Osteoblast (primary cell): ENCODE measurements at regions not wholly inside any gene's neighbourhood (a gene's known extent, or its start where the extent isn't known, plus 50 kb on each side); places are given as distances from the start of the nearest gene placed in this dataset.
A peak's percentile ranks its signal among the peaks of the same experiment; 100 is the strongest.

Experiments
- DNase-seq: peaks from one replicate; pipeline ENCODE4 v3.0.0; 2011; ENCODE audit warnings: low spot score, mixed read lengths; ENCODE audit not compliant: insufficient read length; ENCODE audit errors: missing footprints
- H2AFZ ChIP-seq: 2 replicates; pipeline ENCODE4 v1.6.0; 2011; ENCODE audit warnings: mild to moderate bottlenecking, low read length
- H3K27ac ChIP-seq: 2 replicates; pipeline ENCODE4 v1.5.1; 2011; ENCODE audit warnings: mild to moderate bottlenecking, low read depth, low read length, moderate library complexity
- H3K27me3 ChIP-seq: 2 replicates; pipeline ENCODE4 v1.6.0; 2012; ENCODE audit warnings: mild to moderate bottlenecking, control low read depth, inconsistent platforms, low read length, moderate library complexity; ENCODE audit not compliant: insufficient read depth
- H3K36me3 ChIP-seq: 2 replicates; pipeline ENCODE4 v1.5.1; 2011; ENCODE audit warnings: mild to moderate bottlenecking, low read length, control low read depth, moderate library complexity; ENCODE audit not compliant: insufficient read depth
- H3K4me1 ChIP-seq: 2 replicates; pipeline ENCODE4 v1.5.1; 2011; ENCODE audit warnings: mild to moderate bottlenecking, low read length, control low read depth, moderate library complexity; ENCODE audit not compliant: insufficient read depth
- H3K4me2 ChIP-seq: 2 replicates; pipeline ENCODE4 v1.6.0; 2011; ENCODE audit warnings: mild to moderate bottlenecking, low read length; ENCODE audit not compliant: insufficient read depth
- H3K4me3 ChIP-seq: fragments of 200-600 bp; sonication (generic); 3 replicates; pipeline ENCODE4 v1.5.1; 2012; ENCODE audit warnings: mild to moderate bottlenecking, low read length, inconsistent platforms; ENCODE audit not compliant: insufficient read depth
- H3K79me2 ChIP-seq: 2 replicates; pipeline ENCODE4 v1.6.0; 2012; ENCODE audit warnings: mild to moderate bottlenecking, low read length, control low read depth, inconsistent platforms; ENCODE audit not compliant: insufficient read depth
- H3K9me3 ChIP-seq: 2 replicates; pipeline ENCODE4 v1.5.1; 2011; ENCODE audit warnings: low read depth, low read length, control low read depth
- H4K20me1 ChIP-seq: 2 replicates; pipeline ENCODE4 v1.6.0; 2012; ENCODE audit warnings: mild to moderate bottlenecking, low read length, control low read depth; ENCODE audit not compliant: insufficient read depth
- CTCF ChIP-seq: IDR thresholded peaks from 2 replicates; pipeline ENCODE4 v1.5.1; 2011; ENCODE audit warnings: mild to moderate bottlenecking, low read depth, low read length, moderate library complexity; ENCODE audit errors: extremely low read depth

GRCh38 chr5:79859588-79859987 lies 131.5 kb downstream of the MTX3 start:
- Histone ChIP-seq H3K4me1 (peaks cover 9% of the 10 kb centered on the region), H3K27me3 (peaks cover 29% of the 10 kb centered on the region), H2AFZ (peak overlapping the region; percentile 37), H3K36me3 (no peaks in the 10 kb centered on the region), H3K4me3 (no peak overlapping the region), H3K27ac (no peak overlapping the region), H3K79me2 (no peaks in the 10 kb centered on the region), H3K9me3 (no peaks in the 10 kb centered on the region), H4K20me1 (no peaks in the 10 kb centered on the region), H3K4me2 (no peak overlapping the region)
- no peak for DNase-seq
- TF ChIP-seq CTCF, result no peak

DNA sequence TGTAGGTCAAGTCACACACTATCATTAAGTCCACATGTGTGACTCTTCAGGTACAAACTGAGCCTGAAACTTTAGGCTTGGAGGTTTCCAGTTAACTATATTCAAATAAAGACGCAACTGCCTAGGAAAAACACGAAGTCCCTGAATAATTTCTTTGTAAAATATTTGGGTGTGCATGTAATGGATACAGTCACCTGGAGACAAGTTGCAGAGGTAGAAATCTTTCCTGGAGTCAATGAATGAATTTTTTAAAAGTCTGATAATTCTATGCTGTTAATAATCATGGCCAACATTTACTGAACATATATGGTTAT lies 132.7 kb downstream of the MTX3 start:
- Histone ChIP-seq H3K4me3 (no peak overlapping the region), H3K4me1 (peaks cover 9% of the 10 kb centered on the region), H3K79me2 (no peaks in the 10 kb centered on the region), H2AFZ (no peak overlapping the region), H3K27me3 (peaks cover 28% of the 10 kb centered on the region), H3K36me3 (no peaks in the 10 kb centered on the region), H3K4me2 (peak overlapping the region; percentile 53), H3K27ac (no peak overlapping the region), H3K9me3 (no peaks in the 10 kb centered on the region), H4K20me1 (no peaks in the 10 kb centered on the region)
- DNase-seq, result no peak
- no peak for TF ChIP-seq CTCF

- no peak overlapping the region for H3K4me3 ChIP-seq
- no peaks in the 10 kb centered on the region for H4K20me1 ChIP-seq
- TF ChIP-seq CTCF, result peak; percentile 97
- H3K27me3 ChIP-seq, result peaks cover 28% of the 10 kb centered on the region
- H3K79me2 ChIP-seq, result no peaks in the 10 kb centered on the region
- peak overlapping the region; percentile 51 for H2AFZ ChIP-seq
- H3K4me1 ChIP-seq, result peaks cover 9% of the 10 kb centered on the region
- H3K4me2 ChIP-seq, result peak overlapping the region; percentile 53
- no peak overlapping the region for H3K27ac ChIP-seq
- no peaks in the 10 kb centered on the region for H3K36me3 ChIP-seq
- peak; percentile 36 for DNase-seq
- H3K9me3 ChIP-seq, result no peaks in the 10 kb centered on the region
Observed at GRCh38 chr5:79857714-79858409, 133.2 kb downstream of the MTX3 start.

DNA sequence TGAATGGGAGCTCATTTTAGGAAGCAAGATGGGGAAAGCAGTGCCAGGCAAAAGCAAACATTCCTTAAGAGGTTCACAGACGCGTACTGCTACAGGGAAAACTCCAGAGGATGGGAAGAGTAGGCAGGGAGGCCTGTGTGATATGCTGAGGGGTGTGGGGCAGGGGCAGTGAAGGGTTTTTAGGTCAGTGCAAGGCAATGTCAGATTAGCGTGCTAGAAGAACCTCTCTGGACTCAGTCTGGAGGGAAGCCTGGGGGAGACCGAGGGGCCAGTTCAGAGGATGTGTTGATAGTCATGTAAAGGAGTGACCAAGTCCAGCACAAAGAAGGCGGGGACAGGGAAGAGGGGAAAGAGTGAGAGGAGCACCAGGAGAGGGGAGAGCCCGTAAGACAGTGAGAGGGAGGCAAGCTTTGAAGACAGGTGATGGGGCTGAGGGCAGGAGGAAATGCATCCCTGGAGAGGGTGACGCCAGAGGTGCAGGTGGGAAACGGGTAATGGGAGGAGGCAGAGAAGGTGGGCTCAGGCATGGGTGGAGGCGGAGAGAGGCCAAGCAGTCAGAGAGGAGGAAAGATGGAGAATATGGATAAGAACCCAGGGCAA lies 134.5 kb downstream of the MTX3 start:
- Histone ChIP-seq H2AFZ (no peak overlapping the region), H3K27me3 (peaks cover 20% of the 10 kb centered on the region), H3K4me3 (no peak overlapping the region), H3K27ac (no peak overlapping the region), H3K4me2 (no peak overlapping the region), H3K4me1 (peaks cover 9% of the 10 kb centered on the region), H3K36me3 (no peaks in the 10 kb centered on the region), H3K79me2 (no peaks in the 10 kb centered on the region), H3K9me3 (no peaks in the 10 kb centered on the region), H4K20me1 (no peaks in the 10 kb centered on the region)
- TF ChIP-seq CTCF, result no peak
- peak; percentile 26 for DNase-seq
